ENCODE measurements at regions not wholly inside any gene's neighbourhood (a gene's known extent, or its start where the extent isn't known, plus 50 kb on each side); places are given as distances from the start of the nearest gene placed in this dataset.

- Histone ChIP-seq H3K9me3 (ENCODE audit: control insufficient read depth, insufficient read depth, low read depth, low read length) (no peaks in the 10 kb centered on the region), H3K4me3 (replicated peaks in 1 of 4; ENCODE audit: control extremely low read depth in 1 of 4, insufficient read depth in 1 of 4, low read depth in 3 of 4, low read length in 4 of 4) (no peak overlapping the region), H3K36me3 (ENCODE audit: control insufficient read depth, insufficient read depth, low read length) (no peaks in the 10 kb centered on the region), H3K4me2 (ENCODE audit: extremely low read depth, insufficient read depth, low read length) (no peak overlapping the region), H3K79me2 (ENCODE audit: control insufficient read depth, insufficient read depth, low read length) (no peaks in the 10 kb centered on the region), H3K4me1 (ENCODE audit: control insufficient read depth, extremely low read depth, insufficient read depth, low read length) (no peaks in the 10 kb centered on the region), H3K27ac (ENCODE audit: insufficient read depth, low read length) (no peak overlapping the region), H3K9ac (ENCODE audit: insufficient read depth, low read length) (no peak overlapping the region), H3K27me3 (ENCODE audit: control insufficient read depth, insufficient read depth, low read length) (no peaks in the 10 kb centered on the region), H2AFZ (ENCODE audit: low read length) (no peak overlapping the region), H4K20me1 (ENCODE audit: control insufficient read depth, extremely low read depth, insufficient read depth, low read length) (no peaks in the 10 kb centered on the region)
- TF ChIP-seq, protein P1, sequence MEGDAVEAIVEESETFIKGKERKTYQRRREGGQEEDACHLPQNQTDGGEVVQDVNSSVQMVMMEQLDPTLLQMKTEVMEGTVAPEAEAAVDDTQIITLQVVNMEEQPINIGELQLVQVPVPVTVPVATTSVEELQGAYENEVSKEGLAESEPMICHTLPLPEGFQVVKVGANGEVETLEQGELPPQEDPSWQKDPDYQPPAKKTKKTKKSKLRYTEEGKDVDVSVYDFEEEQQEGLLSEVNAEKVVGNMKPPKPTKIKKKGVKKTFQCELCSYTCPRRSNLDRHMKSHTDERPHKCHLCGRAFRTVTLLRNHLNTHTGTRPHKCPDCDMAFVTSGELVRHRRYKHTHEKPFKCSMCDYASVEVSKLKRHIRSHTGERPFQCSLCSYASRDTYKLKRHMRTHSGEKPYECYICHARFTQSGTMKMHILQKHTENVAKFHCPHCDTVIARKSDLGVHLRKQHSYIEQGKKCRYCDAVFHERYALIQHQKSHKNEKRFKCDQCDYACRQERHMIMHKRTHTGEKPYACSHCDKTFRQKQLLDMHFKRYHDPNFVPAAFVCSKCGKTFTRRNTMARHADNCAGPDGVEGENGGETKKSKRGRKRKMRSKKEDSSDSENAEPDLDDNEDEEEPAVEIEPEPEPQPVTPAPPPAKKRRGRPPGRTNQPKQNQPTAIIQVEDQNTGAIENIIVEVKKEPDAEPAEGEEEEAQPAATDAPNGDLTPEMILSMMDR (conservative IDR thresholded peaks at IDR 0.05 in 1 of 2, IDR thresholded peaks at IDR 0.05 in 1 of 2; ENCODE audit: low read depth in 1 of 2, low read length in 2 of 2), result no peak
- TF ChIP-seq EZH2 (IDR thresholded peaks at IDR 0.05; ENCODE audit: low read length, missing control alignments), result no peak
- DNase-seq (ENCODE audit: low read depth in 2 of 2), result no peak
Measured at GRCh38 chr2:18092760-18093159, 214.3 kb downstream of the KCNS3 start.

- no peak for TF ChIP-seq EZH2 (IDR thresholded peaks at IDR 0.05; ENCODE audit: low read length, missing control alignments)
- TF ChIP-seq, protein P1 (conservative IDR thresholded peaks at IDR 0.05 in 1 of 2, IDR thresholded peaks at IDR 0.05 in 1 of 2; ENCODE audit: low read depth in 1 of 2, low read length in 2 of 2), result no peak
- Histone ChIP-seq H3K27ac (ENCODE audit: insufficient read depth, low read length) (no peak overlapping the region), H3K36me3 (ENCODE audit: control insufficient read depth, insufficient read depth, low read length) (no peaks in the 10 kb centered on the region), H3K79me2 (ENCODE audit: control insufficient read depth, insufficient read depth, low read length) (no peaks in the 10 kb centered on the region), H3K9me3 (ENCODE audit: control insufficient read depth, insufficient read depth, low read depth, low read length) (no peaks in the 10 kb centered on the region), H2AFZ (ENCODE audit: low read length) (no peak overlapping the region), H4K20me1 (ENCODE audit: control insufficient read depth, extremely low read depth, insufficient read depth, low read length) (no peaks in the 10 kb centered on the region), H3K4me1 (ENCODE audit: control insufficient read depth, extremely low read depth, insufficient read depth, low read length) (no peaks in the 10 kb centered on the region), H3K27me3 (ENCODE audit: control insufficient read depth, insufficient read depth, low read length) (no peaks in the 10 kb centered on the region), H3K4me2 (ENCODE audit: extremely low read depth, insufficient read depth, low read length) (no peak overlapping the region), H3K4me3 (replicated peaks in 1 of 4; ENCODE audit: control extremely low read depth in 1 of 4, insufficient read depth in 1 of 4, low read depth in 3 of 4, low read length in 4 of 4) (no peak overlapping the region), H3K9ac (ENCODE audit: insufficient read depth, low read length) (no peak overlapping the region)
- no peak for DNase-seq (ENCODE audit: low read depth in 2 of 2)
Measured at GRCh38 chr2:18085593-18085992, 207.1 kb downstream of the KCNS3 start.

GRCh38 chr2:18084376-18084775 lies 205.9 kb downstream of the KCNS3 start:
- no peaks in the 10 kb centered on the region for H3K36me3 ChIP-seq (ENCODE audit: control insufficient read depth, insufficient read depth, low read length)
- no peak overlapping the region for H3K4me3 ChIP-seq (replicated peaks in 1 of 4; ENCODE audit: control extremely low read depth in 1 of 4, insufficient read depth in 1 of 4, low read depth in 3 of 4, low read length in 4 of 4)
- no peaks in the 10 kb centered on the region for H3K27me3 ChIP-seq (ENCODE audit: control insufficient read depth, insufficient read depth, low read length)
- no peak overlapping the region for H3K27ac ChIP-seq (ENCODE audit: insufficient read depth, low read length)
- H2AFZ ChIP-seq (ENCODE audit: low read length), result no peak overlapping the region
- no peak for DNase-seq (ENCODE audit: low read depth in 2 of 2)
- H3K9me3 ChIP-seq (ENCODE audit: control insufficient read depth, insufficient read depth, low read depth, low read length), result no peaks in the 10 kb centered on the region
- no peaks in the 10 kb centered on the region for H3K4me1 ChIP-seq (ENCODE audit: control insufficient read depth, extremely low read depth, insufficient read depth, low read length)
- H3K79me2 ChIP-seq (ENCODE audit: control insufficient read depth, insufficient read depth, low read length), result no peaks in the 10 kb centered on the region
- no peaks in the 10 kb centered on the region for H4K20me1 ChIP-seq (ENCODE audit: control insufficient read depth, extremely low read depth, insufficient read depth, low read length)
- H3K9ac ChIP-seq (ENCODE audit: insufficient read depth, low read length), result no peak overlapping the region
- no peak overlapping the region for H3K4me2 ChIP-seq (ENCODE audit: extremely low read depth, insufficient read depth, low read length)
- TF ChIP-seq, protein P1 (conservative IDR thresholded peaks at IDR 0.05 in 1 of 2, IDR thresholded peaks at IDR 0.05 in 1 of 2; ENCODE audit: low read depth in 1 of 2, low read length in 2 of 2), result no peak
- no peak for TF ChIP-seq EZH2 (IDR thresholded peaks at IDR 0.05; ENCODE audit: low read length, missing control alignments)

Data from fibroblast of lung (primary cell).